Hippocampal formation (tissue), 2 donors: ENCODE measurements at regions not wholly inside any gene's neighbourhood (a gene's known extent, or its start where the extent isn't known, plus 50 kb on each side); places are given as distances from the start of the nearest gene placed in this dataset.

Experiments
- DNase-seq, 2 donors: peaks; one replicate each; lab custom pipeline; 2025; lab: John Stamatoyannopoulos, UW

DNA sequence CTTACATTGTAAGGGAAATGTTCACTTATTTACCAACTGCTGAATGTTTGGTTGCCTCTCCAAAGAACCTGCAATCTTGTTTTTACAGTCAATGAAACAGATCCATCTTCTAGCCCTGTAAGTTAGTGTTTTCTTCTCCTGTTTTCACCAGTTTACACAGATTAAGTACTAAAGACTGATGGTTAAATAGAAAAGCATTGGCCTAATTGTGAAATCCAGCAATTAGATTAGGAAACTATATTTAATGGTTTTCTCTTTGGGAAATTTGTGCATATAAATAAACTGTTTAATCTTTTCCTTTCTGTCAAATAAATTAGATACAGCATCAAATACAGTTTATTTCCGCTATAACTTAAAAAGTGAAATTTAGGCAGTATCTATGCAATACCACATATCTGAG is 247.9 kb upstream of the MEF2C start:
- DNase-seq = no peak

DNA sequence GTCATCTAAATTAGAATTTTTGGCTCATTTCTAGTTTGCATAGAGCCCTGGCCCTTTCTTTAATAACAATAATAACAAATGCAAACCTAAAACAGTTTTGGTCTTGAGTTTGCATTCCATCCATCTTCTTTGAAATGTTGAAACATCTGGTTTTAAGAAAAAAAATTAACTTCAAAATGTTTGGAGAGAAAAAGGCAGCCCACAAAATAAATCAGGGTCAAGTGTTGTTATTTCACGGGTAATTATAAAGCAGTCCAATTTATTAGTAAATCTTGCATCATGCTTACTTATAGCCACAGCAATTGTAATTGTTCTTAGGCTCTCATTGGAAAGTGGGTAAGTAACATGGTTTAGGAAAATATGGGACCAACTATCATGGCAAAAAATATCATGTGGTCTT is 247.0 kb upstream of the MEF2C start:
- no peak for DNase-seq

DNA sequence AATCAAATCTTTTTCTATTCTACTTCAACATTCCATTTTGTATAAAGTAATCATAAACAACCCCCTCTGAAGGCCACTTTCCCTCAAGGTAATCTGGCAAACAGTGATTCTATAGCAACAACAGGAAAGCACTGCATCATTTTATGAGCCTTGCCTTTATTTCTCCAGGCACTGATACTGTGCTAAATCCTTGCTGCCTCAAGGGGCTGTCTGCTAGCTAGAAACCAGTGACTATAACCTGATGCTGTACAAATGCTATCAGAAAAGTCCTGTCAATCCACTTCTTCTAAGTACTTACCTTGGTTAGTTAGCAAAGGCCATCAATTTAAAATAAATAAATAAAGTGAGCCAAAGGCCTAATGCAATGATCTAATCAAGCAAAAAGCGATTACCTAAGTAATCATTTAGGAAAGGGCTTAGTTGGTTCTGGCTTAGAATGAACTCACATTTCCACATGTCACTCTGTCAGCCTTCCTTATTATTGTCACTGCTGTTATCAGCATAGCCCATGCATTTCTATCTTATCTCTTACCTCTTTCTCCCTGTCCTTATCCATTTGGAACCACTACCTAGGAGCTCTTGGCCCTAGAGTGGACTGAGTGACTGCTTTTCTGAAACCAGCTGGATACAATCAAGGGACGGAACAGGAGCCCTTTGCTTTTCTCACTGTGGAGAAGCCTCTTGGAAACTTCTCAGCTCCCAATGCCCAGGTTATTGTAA is 246.1 kb upstream of the MEF2C start:
- DNase-seq = no peak

DNA sequence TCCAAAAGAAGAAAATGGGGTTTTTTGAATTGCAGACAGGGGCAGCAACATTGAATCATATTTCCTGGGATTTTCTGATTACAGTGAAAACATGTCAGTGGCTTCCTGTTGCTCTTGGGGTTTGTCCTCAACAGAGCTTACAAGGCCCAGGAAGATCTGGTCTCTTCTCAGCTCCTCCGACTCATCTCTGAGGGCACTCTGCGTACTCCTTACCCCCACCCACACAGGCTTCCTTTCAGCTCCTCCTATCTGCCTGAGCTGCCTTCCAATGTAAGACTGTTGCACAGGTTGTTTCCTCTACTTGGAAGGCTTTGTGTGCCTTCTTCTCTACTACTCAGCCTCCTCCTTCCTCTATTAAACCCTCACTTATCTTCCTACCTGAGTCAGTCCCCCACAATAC is 245.1 kb upstream of the MEF2C start:
- no peak for DNase-seq

DNA sequence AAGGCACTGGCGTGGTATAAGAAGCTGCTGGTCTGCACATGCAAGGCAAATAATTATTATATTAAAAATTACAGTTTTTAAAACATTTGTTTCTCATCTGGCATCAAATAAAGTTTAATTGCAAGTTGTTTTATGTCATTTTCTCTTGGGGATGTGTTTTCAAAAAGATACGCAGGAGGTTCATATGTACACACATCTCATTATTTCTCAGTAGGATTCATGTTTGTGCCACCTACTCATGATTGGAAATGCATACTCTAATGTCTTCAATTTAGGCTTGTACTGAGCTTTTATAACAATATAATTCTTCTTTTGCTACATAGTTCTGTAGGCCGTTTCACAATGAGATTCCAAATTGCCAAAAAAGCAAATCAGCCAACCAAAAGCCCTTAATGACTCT is 244.2 kb upstream of the MEF2C start:
- DNase-seq = no peak

DNA sequence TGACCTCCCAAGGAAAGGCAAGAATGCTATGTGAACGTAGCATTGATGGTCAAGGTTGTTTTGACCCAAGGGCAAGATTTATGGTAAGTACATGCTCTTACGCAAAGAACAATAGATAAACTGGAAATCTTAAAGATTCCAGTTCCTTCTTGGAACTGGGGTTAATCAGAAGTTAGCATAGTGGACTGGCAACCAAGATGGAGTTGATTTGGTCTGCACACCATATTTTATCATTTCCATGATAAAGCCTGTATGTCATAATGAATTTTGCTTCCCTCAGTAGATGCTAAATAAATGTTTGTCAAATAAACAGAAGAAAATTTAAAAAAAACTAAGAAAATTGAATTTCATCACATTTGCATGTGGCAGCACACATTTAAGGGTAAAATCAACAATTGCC is 242.4 kb upstream of the MEF2C start:
- no peak for DNase-seq

DNA sequence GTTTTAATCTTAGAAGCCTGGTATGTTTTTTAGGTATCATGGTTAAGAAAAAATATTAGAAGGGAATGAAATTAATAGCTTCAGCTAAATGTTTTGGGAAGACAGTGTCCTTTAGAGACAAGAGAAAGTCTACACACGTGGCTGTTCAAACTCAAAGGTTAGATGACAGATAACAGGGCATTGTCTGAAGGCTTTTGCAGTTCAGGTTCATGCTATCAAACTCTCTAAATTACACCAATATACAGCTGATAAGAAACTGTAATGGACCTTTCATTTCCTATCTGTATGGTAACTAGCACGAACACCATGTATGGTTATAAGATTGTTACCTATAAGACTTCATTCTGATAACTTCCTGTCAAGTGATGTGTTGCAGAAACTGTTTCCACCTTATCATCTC is 240.6 kb upstream of the MEF2C start:
- no peak for DNase-seq

DNA sequence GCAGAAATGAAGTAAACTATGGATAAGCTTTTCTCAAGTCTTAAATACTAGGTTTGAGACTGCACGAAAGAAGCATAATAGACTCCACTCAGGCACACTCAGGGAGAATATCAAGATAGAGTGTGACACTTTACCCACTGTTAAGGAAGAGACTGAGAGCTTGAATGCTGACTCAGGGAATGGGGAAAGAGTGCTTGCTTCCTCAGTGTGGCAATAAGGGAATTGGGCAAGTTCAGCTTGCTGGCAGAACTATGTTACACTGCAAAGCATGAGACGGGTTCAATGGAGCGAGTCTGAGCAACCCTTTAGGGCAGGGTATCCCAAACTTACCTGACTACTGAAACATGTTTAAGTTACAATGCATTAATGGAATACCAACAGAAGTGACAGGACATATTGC is 237.7 kb upstream of the MEF2C start:
- peak in 1 of 2 donors; percentile 28 for DNase-seq

DNA sequence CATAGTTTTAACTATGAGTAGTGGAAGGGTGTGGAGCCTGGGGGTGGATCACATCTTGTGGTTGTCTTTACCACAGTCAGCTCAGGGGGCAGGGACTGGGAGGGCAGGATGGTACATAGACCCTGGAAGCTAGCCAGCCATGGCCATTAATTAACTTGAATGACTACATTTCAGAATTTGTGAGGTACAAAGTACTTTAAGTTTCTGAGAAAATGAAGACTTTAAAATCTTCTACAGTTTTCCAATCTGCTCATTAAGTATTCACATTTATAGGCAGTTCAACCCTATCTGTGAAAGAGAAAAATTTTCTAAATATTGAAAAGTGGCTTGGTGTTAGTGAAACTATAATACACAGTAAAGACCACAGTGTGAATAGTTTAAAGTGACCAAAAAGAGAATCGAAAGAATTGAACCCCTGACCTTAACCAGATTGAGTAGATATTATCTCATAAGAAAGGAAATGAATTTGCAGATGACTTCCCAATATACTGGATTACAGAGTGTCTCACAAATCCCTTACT is 234.2 kb upstream of the MEF2C start:
- DNase-seq = no peak

DNA sequence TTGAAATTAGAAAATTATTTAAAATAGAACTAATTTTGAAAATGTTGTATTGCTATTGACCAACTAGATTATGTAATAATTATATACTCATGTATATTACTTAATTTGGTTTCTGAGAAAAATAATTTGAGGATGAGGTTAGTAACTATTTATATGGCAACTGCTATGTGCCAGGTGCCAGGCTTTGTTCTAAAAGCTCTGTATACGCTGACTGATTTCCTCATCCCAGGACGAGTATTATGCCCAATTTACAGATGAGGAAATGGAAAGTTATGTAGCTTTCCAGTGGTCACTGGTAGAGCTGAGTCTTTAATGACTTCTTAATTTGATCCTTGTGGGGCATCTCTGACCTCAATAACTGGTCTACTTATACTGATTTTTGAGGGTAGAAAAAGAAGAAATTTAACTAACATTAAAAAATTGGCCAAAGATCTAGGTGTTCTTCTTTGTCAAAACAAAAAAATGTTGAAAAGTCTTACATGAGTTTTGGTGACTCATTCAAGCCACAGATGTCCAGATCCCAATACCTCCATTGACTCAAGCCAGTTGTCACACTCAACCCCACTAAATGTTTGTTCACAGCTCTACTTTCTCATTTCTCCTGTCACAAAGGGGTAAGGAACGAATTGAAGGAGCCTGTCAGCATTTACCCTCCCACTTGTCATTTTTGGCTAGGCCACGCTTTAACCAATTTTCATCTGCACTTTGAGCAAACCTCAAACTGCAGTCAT is 228.1 kb upstream of the MEF2C start:
- DNase-seq = no peak

DNA sequence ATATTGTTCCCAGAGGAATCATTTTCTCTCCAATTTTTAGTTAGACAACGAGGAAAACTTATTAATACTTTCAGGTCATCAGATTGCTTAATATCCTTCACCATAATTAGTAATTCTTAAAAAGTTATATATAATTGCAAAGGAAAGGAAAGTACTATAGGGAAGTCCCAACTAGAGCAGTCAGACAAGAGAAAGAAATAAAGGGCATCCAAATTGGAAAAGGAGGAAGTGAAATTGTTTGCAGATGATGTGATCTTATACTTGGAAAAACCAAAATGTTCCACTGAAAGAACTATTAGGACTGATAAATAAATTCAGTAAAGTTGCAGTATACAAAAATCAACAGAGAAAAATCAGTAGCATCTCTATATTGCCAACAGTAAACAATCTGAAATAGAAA is 223.5 kb upstream of the MEF2C start:
- no peak for DNase-seq

DNA sequence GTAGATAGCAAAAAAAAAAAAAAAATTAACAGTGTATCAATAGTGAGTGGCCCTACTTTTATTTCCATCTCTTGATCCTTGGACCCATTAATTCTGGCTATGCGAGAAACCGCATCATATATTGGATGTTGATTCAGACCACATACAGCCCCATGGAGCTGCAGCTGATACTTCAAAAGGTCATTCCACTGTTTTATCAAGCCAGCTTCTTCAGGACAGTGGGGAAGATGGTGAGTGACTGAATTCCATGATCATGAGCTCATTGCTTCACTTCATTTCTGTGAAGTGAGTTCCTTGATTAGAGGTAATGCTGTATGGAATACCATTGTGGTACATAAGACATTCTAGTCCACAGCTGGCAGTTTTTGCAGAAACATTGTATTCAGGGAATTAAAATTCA is 222.9 kb upstream of the MEF2C start:
- no peak for DNase-seq

DNA sequence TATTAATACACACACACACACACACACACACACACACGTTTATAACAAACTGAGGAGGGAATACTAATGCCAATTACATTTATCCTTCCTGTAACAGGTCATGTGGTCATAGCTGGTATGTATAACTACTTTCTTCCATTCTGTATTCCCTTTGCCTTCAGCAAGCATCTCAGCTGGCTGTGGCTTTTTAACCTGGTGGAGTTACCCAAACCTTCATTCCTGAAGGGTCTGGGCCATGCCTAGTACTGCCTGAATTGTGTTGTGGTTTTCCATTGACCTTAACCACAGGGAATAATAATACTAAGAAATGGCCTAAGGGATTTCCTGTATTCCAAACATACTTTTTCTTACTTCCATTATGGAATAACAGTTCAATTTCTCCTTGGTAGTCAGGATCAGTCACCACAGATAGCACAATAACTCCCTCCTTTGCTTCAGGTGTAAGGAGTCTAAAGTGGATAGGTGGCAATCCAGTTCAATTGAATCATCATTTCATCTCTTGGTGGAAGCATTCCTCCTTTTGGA is 222.2 kb upstream of the MEF2C start:
- DNase-seq = no peak

DNA sequence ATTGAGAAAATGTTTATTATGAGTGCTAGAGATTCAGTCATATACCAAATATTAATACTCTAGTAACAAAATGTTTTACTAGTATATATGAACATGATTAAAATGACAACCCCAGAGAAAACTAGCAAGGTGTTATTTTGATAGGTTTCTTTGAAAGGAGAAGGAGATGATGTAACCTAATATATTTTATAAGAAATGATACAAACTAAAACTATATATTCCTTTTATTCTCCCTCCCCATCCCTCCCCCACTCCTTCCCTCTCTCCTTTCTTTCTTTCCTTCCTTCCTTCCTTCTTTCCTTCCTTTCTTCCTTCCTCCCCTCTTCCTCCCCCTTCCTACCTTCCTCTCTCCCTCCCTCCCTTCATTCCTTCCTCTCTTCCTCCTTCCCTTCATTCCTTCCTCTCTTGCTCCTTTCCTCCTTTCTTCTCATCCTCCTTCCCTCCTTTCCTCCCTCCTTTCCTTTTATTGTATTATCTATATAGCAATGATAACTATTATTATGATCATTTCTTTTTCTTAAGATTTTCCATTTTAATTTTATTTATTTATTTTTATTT is 215.3 kb upstream of the MEF2C start:
- DNase-seq = no peak

DNA sequence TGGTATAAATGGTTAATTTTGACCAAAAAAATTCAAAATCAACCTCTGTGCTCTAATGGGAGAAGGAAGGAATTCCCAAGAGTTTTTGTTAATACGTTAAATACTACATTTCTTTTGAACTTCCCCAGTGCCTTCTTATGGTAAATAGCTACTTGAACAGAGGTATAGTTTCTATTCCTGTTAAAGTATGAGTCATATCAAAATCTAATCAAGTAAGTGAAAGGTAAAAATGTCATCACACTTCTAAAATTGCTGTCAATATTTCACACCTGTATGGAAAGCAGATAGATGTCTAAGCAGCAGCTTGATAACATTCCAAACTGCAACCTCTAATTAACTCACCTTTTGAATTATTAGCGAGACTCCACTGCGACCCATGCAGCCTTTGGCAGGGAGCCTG is 214.1 kb upstream of the MEF2C start:
- no peak for DNase-seq

DNA sequence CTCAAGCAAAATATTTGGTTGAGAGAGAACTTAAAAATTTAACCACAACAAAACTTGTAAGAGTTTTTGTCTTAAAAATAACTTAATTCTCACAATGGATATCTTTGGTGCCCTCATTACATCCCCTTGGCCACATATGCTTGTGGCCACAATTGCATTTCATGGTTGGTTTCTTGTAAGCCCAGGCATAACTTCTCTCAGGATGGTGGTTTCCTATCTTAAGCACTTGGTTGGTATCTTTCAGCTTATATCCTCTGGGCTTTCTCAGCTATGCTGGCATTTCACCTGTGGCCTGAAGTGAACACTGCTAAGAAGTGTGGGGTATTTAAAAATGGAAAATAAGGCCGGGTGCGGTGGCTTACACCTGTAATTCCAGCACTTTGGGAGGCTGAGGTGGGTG is 212.4 kb upstream of the MEF2C start:
- DNase-seq = no peak

DNA sequence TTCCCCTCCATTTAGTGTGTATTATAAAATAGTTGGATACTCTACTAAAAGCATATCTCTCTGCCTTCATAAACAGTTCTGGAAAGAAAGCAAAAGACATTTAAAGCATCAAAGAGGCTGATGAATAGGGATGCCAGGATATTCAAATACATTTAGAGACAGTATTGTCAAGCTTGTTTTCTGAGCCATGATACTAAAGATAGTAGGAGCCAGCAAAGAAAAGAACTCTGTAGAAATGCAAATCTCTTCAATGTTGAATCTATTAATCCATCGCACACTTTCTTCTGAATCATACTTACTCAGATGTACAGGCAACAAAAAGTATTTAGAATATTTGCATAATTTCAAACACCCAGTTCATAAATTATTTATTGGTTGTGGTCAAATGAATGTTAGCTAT is 207.1 kb upstream of the MEF2C start:
- DNase-seq = no peak

DNA sequence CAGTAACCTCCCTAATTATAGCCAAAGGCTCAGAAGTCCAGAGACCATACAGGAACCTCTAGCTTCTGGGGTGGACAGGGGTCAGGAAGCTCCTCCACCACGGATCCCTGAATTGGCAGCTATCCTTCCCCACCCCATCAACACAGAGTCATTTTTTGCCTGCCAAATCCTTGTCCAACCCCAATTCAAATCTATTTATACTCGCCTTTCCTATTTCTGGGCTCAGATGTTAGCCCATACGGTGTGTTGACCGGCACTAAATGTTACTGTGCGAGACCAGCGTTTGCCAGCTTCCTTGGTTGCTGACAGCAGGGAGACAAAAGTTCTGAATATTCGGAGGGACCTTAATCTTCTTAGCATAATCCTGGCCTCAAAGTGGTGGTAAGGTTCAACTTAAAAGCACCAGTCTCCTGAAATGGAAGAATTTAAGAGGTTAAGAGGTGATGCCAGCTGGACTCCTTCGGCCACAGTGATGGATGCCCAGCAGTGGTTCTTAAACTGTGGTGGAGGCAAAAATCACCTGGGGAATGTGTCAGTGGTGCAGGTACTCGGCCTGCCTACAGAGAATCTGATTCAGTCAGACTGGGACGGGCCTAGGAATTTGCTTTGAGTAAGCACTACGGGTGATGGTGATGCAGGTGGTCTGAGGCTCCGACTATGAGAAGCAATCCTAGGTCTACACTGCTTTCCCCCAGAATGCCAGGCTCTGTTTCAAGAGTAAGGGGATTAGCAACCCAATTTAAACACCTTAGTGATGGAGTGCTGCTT is 204.8 kb upstream of the MEF2C start:
- DNase-seq = no peak

DNA sequence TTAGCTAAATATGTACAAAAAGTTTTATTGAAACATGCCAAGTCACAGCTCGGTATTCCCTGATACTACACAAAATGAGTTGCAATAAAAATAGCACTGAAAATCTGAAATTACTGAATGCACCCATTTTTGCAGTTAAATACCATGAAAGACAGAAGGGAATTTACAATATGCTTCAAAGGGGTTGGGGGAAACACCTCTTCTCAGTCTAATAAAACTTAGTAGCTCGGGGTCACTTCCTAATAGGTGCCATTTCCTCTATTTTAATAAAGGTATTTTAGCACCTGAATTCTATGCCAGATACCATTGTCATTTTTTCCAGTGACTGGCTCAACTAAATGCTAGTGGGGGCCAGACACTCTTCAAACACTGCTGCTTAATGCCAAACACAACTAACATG is 204.1 kb upstream of the MEF2C start:
- DNase-seq = no peak

DNA sequence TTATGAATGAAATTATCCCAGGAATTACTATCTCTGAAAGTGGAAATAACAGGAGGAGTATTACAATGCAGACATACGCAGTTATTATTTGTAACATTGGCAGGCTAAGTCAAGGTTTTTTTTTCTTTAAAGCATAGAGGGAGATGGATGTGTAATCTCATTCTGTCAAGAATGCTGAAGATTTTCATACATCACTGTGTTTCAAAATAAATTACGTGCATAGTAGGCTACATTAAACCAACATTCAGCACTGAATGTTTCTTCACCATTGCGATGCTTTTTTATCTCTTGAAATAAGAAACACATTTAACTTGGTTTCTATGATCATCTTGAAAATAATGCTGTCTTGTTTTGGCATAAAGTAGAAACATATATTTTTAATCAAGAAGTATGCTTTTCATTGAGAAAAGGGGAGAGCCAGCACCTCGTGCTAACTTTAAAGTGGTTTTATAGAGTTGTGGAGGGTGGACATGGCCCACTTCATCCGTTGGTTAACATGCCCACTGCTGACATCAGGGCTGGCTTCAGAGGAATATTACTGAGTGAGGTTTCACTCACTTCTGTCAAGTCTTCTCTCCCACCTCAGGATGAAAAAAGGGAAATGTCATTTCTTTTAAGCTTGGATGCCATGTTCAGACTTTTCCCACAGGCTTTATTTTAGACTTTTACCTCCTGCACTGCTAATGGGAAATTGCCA is 203.6 kb upstream of the MEF2C start:
- DNase-seq = no peak

DNA sequence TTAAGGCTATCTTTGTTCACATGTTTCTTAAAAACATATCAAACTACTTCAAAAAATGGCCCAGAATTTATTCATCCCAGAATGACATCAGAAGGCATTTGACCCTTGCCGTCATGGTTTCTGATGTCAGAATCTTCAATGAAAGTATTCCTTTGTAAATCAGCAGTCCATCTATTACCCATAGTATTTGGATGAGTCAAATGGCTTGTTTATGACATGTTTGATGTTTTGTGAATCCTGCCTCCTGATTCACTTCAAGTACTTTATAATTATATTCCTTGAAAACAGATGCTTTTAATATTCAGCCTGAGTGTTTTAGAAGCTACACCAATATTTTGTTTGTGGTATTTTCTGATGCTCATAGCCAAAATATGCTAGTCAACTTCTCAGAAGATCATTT is 200.8 kb upstream of the MEF2C start:
- no peak for DNase-seq

DNA sequence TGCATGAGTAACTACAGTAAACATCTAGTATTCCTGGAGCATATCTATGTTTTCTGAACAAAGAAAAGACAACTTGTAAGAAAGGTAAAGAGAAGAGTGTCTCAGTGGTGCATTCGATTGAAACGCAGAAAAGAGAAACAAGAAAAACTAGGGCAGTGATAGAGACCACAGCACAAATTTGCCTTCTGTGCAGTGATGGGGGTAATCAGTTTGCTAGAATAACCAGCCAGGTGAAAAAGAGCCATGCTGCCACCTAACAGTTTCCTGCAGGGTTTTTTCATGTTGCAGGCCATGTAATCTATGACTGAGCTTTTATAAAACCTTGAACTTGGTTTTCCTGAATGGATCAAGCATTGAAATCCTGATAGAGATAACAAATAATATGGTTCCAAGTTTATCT is 198.4 kb upstream of the MEF2C start:
- no peak for DNase-seq
